HEK293 (cell line): ENCODE measurements at regions not wholly inside any gene's neighbourhood (a gene's known extent, or its start where the extent isn't known, plus 50 kb on each side); places are given as distances from the start of the nearest gene placed in this dataset.

Experiments used
- HOXC10 ChIP-seq: sonication (generic); formaldehyde crosslinking; IDR thresholded peaks from 2 replicates; pipeline ENCODE4 v1.8.1; 2023; ENCODE audit warnings: mild to moderate bottlenecking, missing genetic modification reagents
- SETDB1 ChIP-seq: IDR thresholded peaks from one replicate; pipeline ENCODE4 v1.6.1; 2017; ENCODE audit warnings: mild to moderate bottlenecking, low read length, moderate library complexity, mixed read lengths; ENCODE audit not compliant: insufficient read length
- SP7 ChIP-seq: fragments of 450-650 bp; formaldehyde crosslinking; IDR thresholded peaks from 2 replicates; pipeline ENCODE4 v1.5.1; 2016; ENCODE audit warnings: missing biosample characterization, missing genetic modification characterization
- ZNF214 ChIP-seq: fragments of 450-650 bp; formaldehyde crosslinking; IDR thresholded peaks from 2 replicates; pipeline ENCODE4 v1.5.1; 2017; ENCODE audit warnings: missing biosample characterization, mild to moderate bottlenecking, missing genetic modification characterization, borderline replicate concordance
- ZNF37A ChIP-seq: fragments of 450-650 bp; IDR thresholded peaks from 2 replicates; pipeline ENCODE4 v1.5.1; 2018; ENCODE audit warnings: missing biosample characterization, missing genetic modification characterization
- ZNF510 ChIP-seq: fragments of 450-650 bp; formaldehyde crosslinking; IDR thresholded peaks from 2 replicates; pipeline ENCODE4 v1.5.1; 2018; ENCODE audit warnings: mild to moderate bottlenecking, missing genetic modification characterization, missing biosample characterization; ENCODE audit not compliant: insufficient replicate concordance
- ZNF544 ChIP-seq: fragments of 450-650 bp; formaldehyde crosslinking; IDR thresholded peaks from 2 replicates; pipeline ENCODE4 v1.5.0; 2017; ENCODE audit warnings: missing biosample characterization, missing genetic modification characterization
- ZNF549 ChIP-seq: fragments of 450-650 bp; IDR thresholded peaks from 2 replicates; pipeline ENCODE4 v1.5.1; 2018; ENCODE audit warnings: missing biosample characterization, missing genetic modification characterization, mild to moderate bottlenecking, inconsistent platforms, moderate library complexity
- ZNF560 ChIP-seq: fragments of 450-650 bp; formaldehyde crosslinking; IDR thresholded peaks from 2 replicates; pipeline ENCODE4 v1.5.1; 2017; ENCODE audit warnings: missing biosample characterization, missing genetic modification characterization, borderline replicate concordance
- ZNF610 ChIP-seq: fragments of 450-650 bp; formaldehyde crosslinking; IDR thresholded peaks from 2 replicates; pipeline ENCODE4 v1.5.1; 2016; ENCODE audit warnings: missing biosample characterization, missing genetic modification characterization, borderline replicate concordance
- ZNF621 ChIP-seq: fragments of 450-650 bp; formaldehyde crosslinking; IDR thresholded peaks from 2 replicates; pipeline ENCODE4 v1.5.1; 2017; ENCODE audit warnings: missing biosample characterization, missing genetic modification characterization
- ZNF629 ChIP-seq: fragments of 450-650 bp; formaldehyde crosslinking; IDR thresholded peaks from 2 replicates; pipeline ENCODE4 v1.5.1; 2017; ENCODE audit warnings: missing biosample characterization, missing genetic modification characterization
- ZNF654 ChIP-seq: fragments of 450-650 bp; formaldehyde crosslinking; IDR thresholded peaks from 2 replicates; pipeline ENCODE4 v1.5.1; 2016; ENCODE audit warnings: low read depth, missing biosample characterization, missing genetic modification characterization
- ZNF660 ChIP-seq: fragments of 450-650 bp; IDR thresholded peaks from 2 replicates; pipeline ENCODE4 v1.5.1; 2018; ENCODE audit warnings: missing biosample characterization, mild to moderate bottlenecking, missing genetic modification characterization
- ZNF776 ChIP-seq: fragments of 450-650 bp; formaldehyde crosslinking; IDR thresholded peaks from 2 replicates; pipeline ENCODE4 v1.5.0; 2017; ENCODE audit warnings: missing biosample characterization, missing genetic modification characterization, borderline replicate concordance
- ZNF830 ChIP-seq: fragments of 450-650 bp; IDR thresholded peaks from 2 replicates; pipeline ENCODE4 v1.5.0; 2018; ENCODE audit warnings: missing biosample characterization, missing genetic modification characterization, low read depth, mild to moderate bottlenecking, moderate library complexity
- ZSCAN30 ChIP-seq: fragments of 450-650 bp; IDR thresholded peaks from 2 replicates; pipeline ENCODE4 v1.5.1; 2018; ENCODE audit warnings: missing biosample characterization, mild to moderate bottlenecking, missing genetic modification characterization, moderate library complexity
- TF ChIP-seq, protein P1 (sequence below): fragments of 450-650 bp; formaldehyde crosslinking; IDR thresholded peaks from 2 replicates; pipeline ENCODE4 v1.5.1; 2017; ENCODE audit warnings: missing biosample characterization, missing genetic modification characterization
- TF ChIP-seq, protein P2 (sequence below): fragments of 450-650 bp; formaldehyde crosslinking; IDR thresholded peaks from 2 replicates; pipeline ENCODE4 v1.5.1; 2016; ENCODE audit warnings: missing biosample characterization, missing genetic modification characterization, borderline replicate concordance
- TF ChIP-seq, protein P3 (sequence below): fragments of 450-650 bp; formaldehyde crosslinking; IDR thresholded peaks from 2 replicates; pipeline ENCODE4 v1.5.1; 2016; ENCODE audit warnings: missing biosample characterization, missing genetic modification characterization
- TF ChIP-seq, protein P4 (sequence below): fragments of 450-650 bp; formaldehyde crosslinking; IDR thresholded peaks from 2 replicates; pipeline ENCODE4 v1.5.1; 2017; ENCODE audit warnings: missing biosample characterization, missing genetic modification characterization
- TF ChIP-seq, protein P5 (sequence below): fragments of 450-650 bp; formaldehyde crosslinking; IDR thresholded peaks from 2 replicates; pipeline ENCODE4 v1.5.1; 2017; ENCODE audit warnings: missing biosample characterization, missing genetic modification characterization
- TF ChIP-seq, protein P6 (sequence below): fragments of 450-650 bp; formaldehyde crosslinking; IDR thresholded peaks from 2 replicates; pipeline ENCODE4 v1.5.1; 2016; ENCODE audit warnings: missing biosample characterization, missing genetic modification characterization

DNA sequence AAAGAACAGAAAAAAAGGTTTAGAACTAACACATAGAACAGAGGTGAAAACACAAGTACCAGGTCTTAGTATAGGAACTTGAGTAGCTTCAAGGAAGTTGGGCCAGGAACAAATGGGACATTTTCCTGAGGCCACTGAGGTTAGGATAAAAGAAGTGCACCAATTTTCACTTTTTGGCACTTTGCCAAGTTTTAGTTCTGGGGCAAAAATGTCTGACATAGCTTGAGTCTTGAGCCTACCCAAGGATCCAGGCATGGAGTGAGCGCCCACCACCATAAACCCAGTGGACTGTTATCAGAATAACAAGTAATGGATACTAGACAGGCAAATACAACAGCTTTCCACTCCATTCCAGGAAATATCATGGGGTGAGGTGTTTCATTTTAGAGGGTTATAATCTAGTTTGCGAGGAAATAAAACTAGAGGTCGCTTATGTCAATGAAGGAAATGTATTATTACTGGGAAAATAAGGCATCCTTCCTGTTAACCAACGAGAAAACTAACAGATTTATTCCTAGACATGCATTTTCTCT, 199.7 kb upstream of the HMGA2 start (continued):
- TF ChIP-seq ZNF660: peak; percentile 95
- 0 out of 2 replicates have a peak, but pooled peaks have one; percentile 16 for TF ChIP-seq ZSCAN30
- TF ChIP-seq, protein P1, sequence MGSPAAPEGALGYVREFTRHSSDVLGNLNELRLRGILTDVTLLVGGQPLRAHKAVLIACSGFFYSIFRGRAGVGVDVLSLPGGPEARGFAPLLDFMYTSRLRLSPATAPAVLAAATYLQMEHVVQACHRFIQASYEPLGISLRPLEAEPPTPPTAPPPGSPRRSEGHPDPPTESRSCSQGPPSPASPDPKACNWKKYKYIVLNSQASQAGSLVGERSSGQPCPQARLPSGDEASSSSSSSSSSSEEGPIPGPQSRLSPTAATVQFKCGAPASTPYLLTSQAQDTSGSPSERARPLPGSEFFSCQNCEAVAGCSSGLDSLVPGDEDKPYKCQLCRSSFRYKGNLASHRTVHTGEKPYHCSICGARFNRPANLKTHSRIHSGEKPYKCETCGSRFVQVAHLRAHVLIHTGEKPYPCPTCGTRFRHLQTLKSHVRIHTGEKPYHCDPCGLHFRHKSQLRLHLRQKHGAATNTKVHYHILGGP (tag by site-specific recombination): peak; percentile 74
- peak; percentile 90 for TF ChIP-seq ZNF549 (tag by site-specific recombination)
- peak; percentile 55 for TF ChIP-seq ZNF510 (tag by site-specific recombination)
- TF ChIP-seq, protein P2, sequence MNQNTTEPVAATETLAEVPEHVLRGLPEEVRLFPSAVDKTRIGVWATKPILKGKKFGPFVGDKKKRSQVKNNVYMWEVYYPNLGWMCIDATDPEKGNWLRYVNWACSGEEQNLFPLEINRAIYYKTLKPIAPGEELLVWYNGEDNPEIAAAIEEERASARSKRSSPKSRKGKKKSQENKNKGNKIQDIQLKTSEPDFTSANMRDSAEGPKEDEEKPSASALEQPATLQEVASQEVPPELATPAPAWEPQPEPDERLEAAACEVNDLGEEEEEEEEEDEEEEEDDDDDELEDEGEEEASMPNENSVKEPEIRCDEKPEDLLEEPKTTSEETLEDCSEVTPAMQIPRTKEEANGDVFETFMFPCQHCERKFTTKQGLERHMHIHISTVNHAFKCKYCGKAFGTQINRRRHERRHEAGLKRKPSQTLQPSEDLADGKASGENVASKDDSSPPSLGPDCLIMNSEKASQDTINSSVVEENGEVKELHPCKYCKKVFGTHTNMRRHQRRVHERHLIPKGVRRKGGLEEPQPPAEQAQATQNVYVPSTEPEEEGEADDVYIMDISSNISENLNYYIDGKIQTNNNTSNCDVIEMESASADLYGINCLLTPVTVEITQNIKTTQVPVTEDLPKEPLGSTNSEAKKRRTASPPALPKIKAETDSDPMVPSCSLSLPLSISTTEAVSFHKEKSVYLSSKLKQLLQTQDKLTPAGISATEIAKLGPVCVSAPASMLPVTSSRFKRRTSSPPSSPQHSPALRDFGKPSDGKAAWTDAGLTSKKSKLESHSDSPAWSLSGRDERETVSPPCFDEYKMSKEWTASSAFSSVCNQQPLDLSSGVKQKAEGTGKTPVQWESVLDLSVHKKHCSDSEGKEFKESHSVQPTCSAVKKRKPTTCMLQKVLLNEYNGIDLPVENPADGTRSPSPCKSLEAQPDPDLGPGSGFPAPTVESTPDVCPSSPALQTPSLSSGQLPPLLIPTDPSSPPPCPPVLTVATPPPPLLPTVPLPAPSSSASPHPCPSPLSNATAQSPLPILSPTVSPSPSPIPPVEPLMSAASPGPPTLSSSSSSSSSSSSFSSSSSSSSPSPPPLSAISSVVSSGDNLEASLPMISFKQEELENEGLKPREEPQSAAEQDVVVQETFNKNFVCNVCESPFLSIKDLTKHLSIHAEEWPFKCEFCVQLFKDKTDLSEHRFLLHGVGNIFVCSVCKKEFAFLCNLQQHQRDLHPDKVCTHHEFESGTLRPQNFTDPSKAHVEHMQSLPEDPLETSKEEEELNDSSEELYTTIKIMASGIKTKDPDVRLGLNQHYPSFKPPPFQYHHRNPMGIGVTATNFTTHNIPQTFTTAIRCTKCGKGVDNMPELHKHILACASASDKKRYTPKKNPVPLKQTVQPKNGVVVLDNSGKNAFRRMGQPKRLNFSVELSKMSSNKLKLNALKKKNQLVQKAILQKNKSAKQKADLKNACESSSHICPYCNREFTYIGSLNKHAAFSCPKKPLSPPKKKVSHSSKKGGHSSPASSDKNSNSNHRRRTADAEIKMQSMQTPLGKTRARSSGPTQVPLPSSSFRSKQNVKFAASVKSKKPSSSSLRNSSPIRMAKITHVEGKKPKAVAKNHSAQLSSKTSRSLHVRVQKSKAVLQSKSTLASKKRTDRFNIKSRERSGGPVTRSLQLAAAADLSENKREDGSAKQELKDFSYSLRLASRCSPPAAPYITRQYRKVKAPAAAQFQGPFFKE (tag by site-specific recombination): no peak
- TF ChIP-seq ZNF830: peak; percentile 99
- TF ChIP-seq ZNF654 (tag by site-specific recombination): no peak
- TF ChIP-seq, protein P3, sequence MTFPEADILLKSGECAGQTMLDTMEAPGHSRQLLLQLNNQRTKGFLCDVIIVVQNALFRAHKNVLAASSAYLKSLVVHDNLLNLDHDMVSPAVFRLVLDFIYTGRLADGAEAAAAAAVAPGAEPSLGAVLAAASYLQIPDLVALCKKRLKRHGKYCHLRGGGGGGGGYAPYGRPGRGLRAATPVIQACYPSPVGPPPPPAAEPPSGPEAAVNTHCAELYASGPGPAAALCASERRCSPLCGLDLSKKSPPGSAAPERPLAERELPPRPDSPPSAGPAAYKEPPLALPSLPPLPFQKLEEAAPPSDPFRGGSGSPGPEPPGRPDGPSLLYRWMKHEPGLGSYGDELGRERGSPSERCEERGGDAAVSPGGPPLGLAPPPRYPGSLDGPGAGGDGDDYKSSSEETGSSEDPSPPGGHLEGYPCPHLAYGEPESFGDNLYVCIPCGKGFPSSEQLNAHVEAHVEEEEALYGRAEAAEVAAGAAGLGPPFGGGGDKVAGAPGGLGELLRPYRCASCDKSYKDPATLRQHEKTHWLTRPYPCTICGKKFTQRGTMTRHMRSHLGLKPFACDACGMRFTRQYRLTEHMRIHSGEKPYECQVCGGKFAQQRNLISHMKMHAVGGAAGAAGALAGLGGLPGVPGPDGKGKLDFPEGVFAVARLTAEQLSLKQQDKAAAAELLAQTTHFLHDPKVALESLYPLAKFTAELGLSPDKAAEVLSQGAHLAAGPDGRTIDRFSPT (tag by site-specific recombination): 0 out of 2 replicates have a peak, but pooled peaks have one; percentile 12
- TF ChIP-seq ZNF621: 0 out of 2 replicates have a peak, but pooled peaks have one; percentile 61
- TF ChIP-seq, protein P4, sequence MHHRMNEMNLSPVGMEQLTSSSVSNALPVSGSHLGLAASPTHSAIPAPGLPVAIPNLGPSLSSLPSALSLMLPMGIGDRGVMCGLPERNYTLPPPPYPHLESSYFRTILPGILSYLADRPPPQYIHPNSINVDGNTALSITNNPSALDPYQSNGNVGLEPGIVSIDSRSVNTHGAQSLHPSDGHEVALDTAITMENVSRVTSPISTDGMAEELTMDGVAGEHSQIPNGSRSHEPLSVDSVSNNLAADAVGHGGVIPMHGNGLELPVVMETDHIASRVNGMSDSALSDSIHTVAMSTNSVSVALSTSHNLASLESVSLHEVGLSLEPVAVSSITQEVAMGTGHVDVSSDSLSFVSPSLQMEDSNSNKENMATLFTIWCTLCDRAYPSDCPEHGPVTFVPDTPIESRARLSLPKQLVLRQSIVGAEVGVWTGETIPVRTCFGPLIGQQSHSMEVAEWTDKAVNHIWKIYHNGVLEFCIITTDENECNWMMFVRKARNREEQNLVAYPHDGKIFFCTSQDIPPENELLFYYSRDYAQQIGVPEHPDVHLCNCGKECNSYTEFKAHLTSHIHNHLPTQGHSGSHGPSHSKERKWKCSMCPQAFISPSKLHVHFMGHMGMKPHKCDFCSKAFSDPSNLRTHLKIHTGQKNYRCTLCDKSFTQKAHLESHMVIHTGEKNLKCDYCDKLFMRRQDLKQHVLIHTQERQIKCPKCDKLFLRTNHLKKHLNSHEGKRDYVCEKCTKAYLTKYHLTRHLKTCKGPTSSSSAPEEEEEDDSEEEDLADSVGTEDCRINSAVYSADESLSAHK (tag by site-specific recombination): peak; percentile 24; the same call in 1 of the 2 replicates
- no peak for TF ChIP-seq ZNF629 (tag by site-specific recombination)
- TF ChIP-seq, protein P5, sequence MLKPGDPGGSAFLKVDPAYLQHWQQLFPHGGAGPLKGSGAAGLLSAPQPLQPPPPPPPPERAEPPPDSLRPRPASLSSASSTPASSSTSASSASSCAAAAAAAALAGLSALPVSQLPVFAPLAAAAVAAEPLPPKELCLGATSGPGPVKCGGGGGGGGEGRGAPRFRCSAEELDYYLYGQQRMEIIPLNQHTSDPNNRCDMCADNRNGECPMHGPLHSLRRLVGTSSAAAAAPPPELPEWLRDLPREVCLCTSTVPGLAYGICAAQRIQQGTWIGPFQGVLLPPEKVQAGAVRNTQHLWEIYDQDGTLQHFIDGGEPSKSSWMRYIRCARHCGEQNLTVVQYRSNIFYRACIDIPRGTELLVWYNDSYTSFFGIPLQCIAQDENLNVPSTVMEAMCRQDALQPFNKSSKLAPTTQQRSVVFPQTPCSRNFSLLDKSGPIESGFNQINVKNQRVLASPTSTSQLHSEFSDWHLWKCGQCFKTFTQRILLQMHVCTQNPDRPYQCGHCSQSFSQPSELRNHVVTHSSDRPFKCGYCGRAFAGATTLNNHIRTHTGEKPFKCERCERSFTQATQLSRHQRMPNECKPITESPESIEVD (tag by site-specific recombination): peak; percentile 50
- 0 out of 2 replicates have a peak, but pooled peaks have one; percentile 26 for TF ChIP-seq SP7
- TF ChIP-seq, protein P6, sequence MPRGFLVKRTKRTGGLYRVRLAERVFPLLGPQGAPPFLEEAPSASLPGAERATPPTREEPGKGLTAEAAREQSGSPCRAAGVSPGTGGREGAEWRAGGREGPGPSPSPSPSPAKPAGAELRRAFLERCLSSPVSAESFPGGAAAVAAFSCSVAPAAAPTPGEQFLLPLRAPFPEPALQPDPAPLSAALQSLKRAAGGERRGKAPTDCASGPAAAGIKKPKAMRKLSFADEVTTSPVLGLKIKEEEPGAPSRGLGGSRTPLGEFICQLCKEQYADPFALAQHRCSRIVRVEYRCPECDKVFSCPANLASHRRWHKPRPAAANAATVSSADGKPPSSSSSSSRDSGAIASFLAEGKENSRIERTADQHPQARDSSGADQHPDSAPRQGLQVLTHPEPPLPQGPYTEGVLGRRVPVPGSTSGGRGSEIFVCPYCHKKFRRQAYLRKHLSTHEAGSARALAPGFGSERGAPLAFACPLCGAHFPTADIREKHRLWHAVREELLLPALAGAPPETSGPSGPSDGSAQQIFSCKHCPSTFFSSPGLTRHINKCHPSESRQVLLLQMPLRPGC (tag by site-specific recombination): no peak
- no peak for TF ChIP-seq HOXC10 (CRISPR knock-in tag)
- peak; percentile 92 for TF ChIP-seq ZNF37A (tag by site-specific recombination)
- TF ChIP-seq SETDB1: no peak
- peak; percentile 63; the same call in 1 of the 2 replicates for TF ChIP-seq ZNF610 (tag by site-specific recombination)
- no peak for TF ChIP-seq ZNF560 (tag by site-specific recombination)
- peak; percentile 76; the same call in 1 of the 2 replicates for TF ChIP-seq ZNF214 (tag by site-specific recombination)
- peak; percentile 95 for TF ChIP-seq ZNF776 (tag by site-specific recombination)
- peak; percentile 95 for TF ChIP-seq ZNF544 (tag by site-specific recombination)
